Choroid plexus epithelial cell (primary cell): ENCODE measurements at regions not wholly inside any gene's neighbourhood (a gene's known extent, or its start where the extent isn't known, plus 50 kb on each side); places are given as distances from the start of the nearest gene placed in this dataset.

Experiments
- DNase-seq: peaks from one replicate; pipeline ENCODE4 v3.0.0-alpha.2; 2010; ENCODE audit warnings: low read depth
- H3K4me3 ChIP-seq: 2 replicates; pipeline ENCODE4 v1.5.1; 2011; ENCODE audit warnings: low read depth, mild to moderate bottlenecking, control low read depth, low read length, moderate library complexity
- TF ChIP-seq, protein P1 (sequence below): conservative IDR thresholded peaks from 2 replicates; pipeline ENCODE4 v1.5.1; 2011; ENCODE audit warnings: low read depth, mild to moderate bottlenecking, control low read depth, inconsistent platforms, low read length, moderate library complexity

GRCh38 chr10:1981976-1982375, 244.7 kb upstream of the ADARB2 start:
- no peak overlapping the region for H3K4me3 ChIP-seq
- DNase-seq, result no peak
- TF ChIP-seq, protein P1, sequence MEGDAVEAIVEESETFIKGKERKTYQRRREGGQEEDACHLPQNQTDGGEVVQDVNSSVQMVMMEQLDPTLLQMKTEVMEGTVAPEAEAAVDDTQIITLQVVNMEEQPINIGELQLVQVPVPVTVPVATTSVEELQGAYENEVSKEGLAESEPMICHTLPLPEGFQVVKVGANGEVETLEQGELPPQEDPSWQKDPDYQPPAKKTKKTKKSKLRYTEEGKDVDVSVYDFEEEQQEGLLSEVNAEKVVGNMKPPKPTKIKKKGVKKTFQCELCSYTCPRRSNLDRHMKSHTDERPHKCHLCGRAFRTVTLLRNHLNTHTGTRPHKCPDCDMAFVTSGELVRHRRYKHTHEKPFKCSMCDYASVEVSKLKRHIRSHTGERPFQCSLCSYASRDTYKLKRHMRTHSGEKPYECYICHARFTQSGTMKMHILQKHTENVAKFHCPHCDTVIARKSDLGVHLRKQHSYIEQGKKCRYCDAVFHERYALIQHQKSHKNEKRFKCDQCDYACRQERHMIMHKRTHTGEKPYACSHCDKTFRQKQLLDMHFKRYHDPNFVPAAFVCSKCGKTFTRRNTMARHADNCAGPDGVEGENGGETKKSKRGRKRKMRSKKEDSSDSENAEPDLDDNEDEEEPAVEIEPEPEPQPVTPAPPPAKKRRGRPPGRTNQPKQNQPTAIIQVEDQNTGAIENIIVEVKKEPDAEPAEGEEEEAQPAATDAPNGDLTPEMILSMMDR, result no peak

- no peak for DNase-seq
- TF ChIP-seq, protein P1, result no peak
- H3K4me3 ChIP-seq, result no peak overlapping the region
Measured at GRCh38 chr10:1980459-1980858, 243.1 kb upstream of the ADARB2 start.

- TF ChIP-seq, protein P1, result no peak
- no peak for DNase-seq
- H3K4me3 ChIP-seq, result no peak overlapping the region
Measured at GRCh38 chr10:1978584-1978983, 241.3 kb upstream of the ADARB2 start.

DNA sequence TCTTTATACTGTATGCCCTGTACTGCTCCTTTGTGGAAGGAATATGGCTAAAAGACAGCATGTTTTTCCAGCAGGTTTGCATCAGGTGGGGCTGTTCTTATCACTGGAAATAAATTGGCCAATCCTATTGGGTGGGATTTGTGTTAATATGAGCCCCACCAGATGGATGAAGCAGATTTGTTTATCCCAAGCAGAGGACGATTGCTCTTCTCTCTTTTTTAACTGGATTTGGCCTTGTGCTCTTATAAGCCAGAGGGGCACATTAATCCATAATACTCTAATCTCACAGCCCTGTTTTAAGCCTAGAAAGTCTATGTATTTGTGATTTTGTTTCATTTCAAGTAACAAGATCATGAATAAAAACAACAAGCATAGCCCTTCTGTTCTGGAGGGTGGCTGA, 240.1 kb upstream of the ADARB2 start:
- TF ChIP-seq, protein P1, result no peak
- H3K4me3 ChIP-seq, result no peak overlapping the region
- DNase-seq, result no peak

GRCh38 chr10:1972406-1972805, 235.1 kb upstream of the ADARB2 start:
- TF ChIP-seq, protein P1, result no peak
- no peak overlapping the region for H3K4me3 ChIP-seq
- DNase-seq, result no peak

GRCh38 chr10:1968257-1969033, 231.1 kb upstream of the ADARB2 start:
- H3K4me3 ChIP-seq, result no peak overlapping the region
- DNase-seq, result no peak
- TF ChIP-seq, protein P1, result no peak
